Kidney (tissue), 13 donors: ENCODE measurements at regions not wholly inside any gene's neighbourhood (a gene's known extent, or its start where the extent isn't known, plus 50 kb on each side); places are given as distances from the start of the nearest gene placed in this dataset.

Experiments used
- DNase-seq, 5 donors: peaks; one replicate each; pipeline ENCODE4 v3.0.0-alpha.2; 2013 to 2020
- FAIRE-seq: peaks from 2 replicates; lab custom pipeline; 2012; peaks lifted over from hg19 to GRCh38; lab: Jason Lieb, UNC
- H3K27ac ChIP-seq, 2 donors: one replicate each; pipeline ENCODE4 v1.7.0; 2013; ENCODE audit warnings: low read depth in 2 of 2, low read length in 2 of 2, inconsistent platforms in 1 of 2
- H3K27me3 ChIP-seq: one replicate; pipeline ENCODE4 v1.7.1; 2013; ENCODE audit warnings: low read length, inconsistent platforms; ENCODE audit not compliant: control insufficient read depth, insufficient read depth
- H3K36me3 ChIP-seq, 3 donors: one replicate each; pipeline versions ENCODE4 v1.7.0 to v1.7.1; 2013; ENCODE audit warnings: low read length in 3 of 3, control low read depth in 1 of 3, inconsistent platforms in 1 of 3; ENCODE audit not compliant: insufficient read depth in 3 of 3, control insufficient read depth in 2 of 3
- H3K4me1 ChIP-seq, 3 donors: one replicate each; pipeline versions ENCODE4 v1.7.0 to v1.7.1; 2013; ENCODE audit warnings: low read length in 3 of 3, inconsistent platforms in 1 of 3, low read depth in 1 of 3; ENCODE audit not compliant: control insufficient read depth in 2 of 3, insufficient read depth in 2 of 3
- H3K4me3 ChIP-seq, 3 donors: one replicate each; pipeline versions ENCODE4 v1.7.0 to v1.8.1; 2013; ENCODE audit warnings: low read length in 3 of 3, control low read depth in 1 of 3, inconsistent platforms in 1 of 3
- H3K9ac ChIP-seq, 3 donors: one replicate each; pipeline versions ENCODE4 v1.7.0 to v1.7.1; 2013; ENCODE audit warnings: low read length in 3 of 3, control low read depth in 1 of 3, inconsistent platforms in 1 of 3
- H3K9me3 ChIP-seq, 3 donors: one replicate each; pipeline versions ENCODE4 v1.7.0 to v1.7.1; 2013; ENCODE audit warnings: low read length in 3 of 3, control low read depth in 1 of 3, inconsistent platforms in 1 of 3; ENCODE audit not compliant: control insufficient read depth in 2 of 3, insufficient read depth in 1 of 3
- intact Hi-C: fragments of 100-400 bp; cut with DNase I; formaldehyde crosslinking; loops from one replicate; pipeline ENCODE4 v1.11.1; 2022
- TF ChIP-seq, protein P1 (sequence below): IDR thresholded peaks from 3 replicates; pipeline ENCODE4 v1.5.1; 2012; ENCODE audit warnings: mild to moderate bottlenecking, moderate library complexity, borderline replicate concordance; ENCODE audit not compliant: insufficient read depth; ENCODE audit errors: extremely low read depth
- donor health status: control.
- donor health status: control.
- donor health status: control.
- donor health status: control.
- donor health status: control.
- donor health status: DM: yes; HTN: yes; CAD: no.
- donor health status: Normal renal cell carcinoma (clear cell type).

GRCh38 chr13:89150362-89150761 lies 1479.2 kb downstream of the SLITRK5 start:
- H3K4me1 ChIP-seq: no peaks in the 10 kb centered on the region
- no peak for FAIRE-seq
- no peak overlapping the region for H3K4me3 ChIP-seq
- no peaks in the 10 kb centered on the region for H3K9me3 ChIP-seq
- no peak overlapping the region for H3K9ac ChIP-seq
- no peak overlapping the region for H3K27ac ChIP-seq
- intact Hi-C loops: no loop called here
- TF ChIP-seq, protein P1, sequence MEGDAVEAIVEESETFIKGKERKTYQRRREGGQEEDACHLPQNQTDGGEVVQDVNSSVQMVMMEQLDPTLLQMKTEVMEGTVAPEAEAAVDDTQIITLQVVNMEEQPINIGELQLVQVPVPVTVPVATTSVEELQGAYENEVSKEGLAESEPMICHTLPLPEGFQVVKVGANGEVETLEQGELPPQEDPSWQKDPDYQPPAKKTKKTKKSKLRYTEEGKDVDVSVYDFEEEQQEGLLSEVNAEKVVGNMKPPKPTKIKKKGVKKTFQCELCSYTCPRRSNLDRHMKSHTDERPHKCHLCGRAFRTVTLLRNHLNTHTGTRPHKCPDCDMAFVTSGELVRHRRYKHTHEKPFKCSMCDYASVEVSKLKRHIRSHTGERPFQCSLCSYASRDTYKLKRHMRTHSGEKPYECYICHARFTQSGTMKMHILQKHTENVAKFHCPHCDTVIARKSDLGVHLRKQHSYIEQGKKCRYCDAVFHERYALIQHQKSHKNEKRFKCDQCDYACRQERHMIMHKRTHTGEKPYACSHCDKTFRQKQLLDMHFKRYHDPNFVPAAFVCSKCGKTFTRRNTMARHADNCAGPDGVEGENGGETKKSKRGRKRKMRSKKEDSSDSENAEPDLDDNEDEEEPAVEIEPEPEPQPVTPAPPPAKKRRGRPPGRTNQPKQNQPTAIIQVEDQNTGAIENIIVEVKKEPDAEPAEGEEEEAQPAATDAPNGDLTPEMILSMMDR: no peak
- H3K36me3 ChIP-seq: no peaks in the 10 kb centered on the region
- no peaks in the 10 kb centered on the region for H3K27me3 ChIP-seq
- no peak for DNase-seq

GRCh38 chr13:89153941-89154340 lies 1482.8 kb downstream of the SLITRK5 start:
- no peaks in the 10 kb centered on the region for H3K4me1 ChIP-seq
- H3K27ac ChIP-seq: no peak overlapping the region
- TF ChIP-seq, protein P1: no peak
- no peak for DNase-seq
- no peaks in the 10 kb centered on the region for H3K27me3 ChIP-seq
- FAIRE-seq: no peak
- H3K36me3 ChIP-seq: no peaks in the 10 kb centered on the region
- no peaks in the 10 kb centered on the region for H3K9me3 ChIP-seq
- H3K9ac ChIP-seq: no peak overlapping the region
- intact Hi-C loops: no loop called here
- no peak overlapping the region for H3K4me3 ChIP-seq

- no peak for FAIRE-seq
- no peak for DNase-seq
- Histone ChIP-seq H3K9me3 (no peaks in the 10 kb centered on the region), H3K27ac (no peak overlapping the region), H3K4me3 (no peak overlapping the region), H3K9ac (no peak overlapping the region), H3K4me1 (no peaks in the 10 kb centered on the region), H3K36me3 (no peaks in the 10 kb centered on the region), H3K27me3 (no peaks in the 10 kb centered on the region)
- TF ChIP-seq, protein P1: no peak
- intact Hi-C loops: no loop called here
Observed at GRCh38 chr13:89163096-89163495, 1491.9 kb downstream of the SLITRK5 start.

GRCh38 chr13:89165685-89166084 lies 1494.5 kb downstream of the SLITRK5 start:
- Histone ChIP-seq H3K9ac (no peak overlapping the region), H3K27me3 (no peaks in the 10 kb centered on the region), H3K4me3 (no peak overlapping the region), H3K27ac (no peak overlapping the region), H3K36me3 (no peaks in the 10 kb centered on the region), H3K9me3 (no peaks in the 10 kb centered on the region), H3K4me1 (no peaks in the 10 kb centered on the region)
- FAIRE-seq: no peak
- TF ChIP-seq, protein P1: no peak
- intact Hi-C loops: no loop called here
- DNase-seq: no peak
